ENCODE measurements at regions not wholly inside any gene's neighbourhood (a gene's known extent, or its start where the extent isn't known, plus 50 kb on each side); places are given as distances from the start of the nearest gene placed in this dataset.
"Not testable (repeated sequence)": the region's sequence is repeated elsewhere in the genome, so short reads cannot be mapped to it uniquely, and the experiment has no call there.

DNA sequence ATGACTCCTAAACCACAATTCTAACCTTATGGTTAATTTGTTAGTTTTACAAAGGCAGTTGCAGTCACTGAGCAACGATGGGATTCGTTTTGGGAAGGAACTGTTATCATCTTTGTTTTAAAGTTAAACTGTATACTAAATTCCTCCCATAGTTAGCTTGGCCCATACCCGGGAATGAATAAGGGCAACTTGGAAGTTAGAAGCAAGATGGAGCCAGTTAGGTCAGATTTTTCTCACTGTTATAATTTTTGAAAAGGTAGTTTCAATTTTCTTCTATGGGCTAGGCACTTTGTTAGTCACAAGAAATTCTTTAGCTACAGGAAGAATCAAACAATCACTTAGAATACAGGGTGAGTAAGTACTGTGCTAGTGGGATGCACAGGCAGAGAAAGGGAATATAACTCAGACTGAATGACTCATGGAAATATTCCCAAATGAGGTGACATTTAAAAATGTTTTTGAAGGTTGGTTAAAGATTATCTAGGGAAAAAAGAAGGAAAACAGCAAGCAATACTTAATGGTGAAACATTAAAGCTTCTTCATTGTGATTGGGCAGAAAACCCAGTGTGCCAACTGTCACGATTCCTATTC, 153.6 kb downstream of the MAGEB17 start:
- no peak for DNase-seq (ENCODE audit: low read depth in 2 of 2)

DNA sequence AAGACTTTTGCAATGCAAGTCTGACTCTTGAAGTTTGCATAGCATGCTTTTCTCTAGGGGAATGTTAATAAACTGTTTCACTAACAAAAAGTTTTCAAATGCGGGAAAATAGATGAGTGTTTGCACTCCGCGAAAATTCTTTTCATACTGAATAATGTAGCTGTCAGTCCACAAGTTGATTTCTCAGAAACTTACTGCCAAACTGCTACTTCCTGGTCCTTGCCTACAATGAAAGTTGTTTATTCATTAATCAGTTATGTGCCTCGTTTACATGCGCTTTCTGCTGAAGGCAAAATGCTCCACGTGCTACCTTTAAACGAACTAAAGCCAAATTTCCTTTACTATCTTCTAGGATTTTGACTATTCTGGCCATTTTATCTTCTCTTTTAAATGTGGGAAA, 166.2 kb downstream of the MAGEB17 start:
- no peak for DNase-seq (ENCODE audit: low read depth in 2 of 2)

DNA sequence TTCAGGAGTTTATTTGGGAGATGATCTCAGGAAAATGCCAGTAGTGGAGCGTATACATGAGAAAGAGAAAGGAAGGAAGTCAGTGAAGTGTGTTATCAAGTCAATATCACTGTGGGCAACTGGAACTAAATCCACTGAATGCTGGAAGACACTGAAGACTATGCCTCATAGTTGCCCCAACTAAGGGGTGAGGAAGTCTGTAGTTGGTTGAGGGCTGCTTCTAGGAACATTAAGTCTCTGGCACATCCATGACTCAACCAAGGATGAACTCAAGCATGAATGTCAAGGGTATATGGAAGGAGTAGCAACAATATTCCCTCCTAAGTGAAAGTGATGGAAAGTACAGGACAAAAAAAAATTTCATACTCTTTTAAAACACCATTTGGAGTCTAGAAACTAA, 167.9 kb downstream of the MAGEB17 start:
- no peak for DNase-seq (ENCODE audit: low read depth in 2 of 2)

DNA sequence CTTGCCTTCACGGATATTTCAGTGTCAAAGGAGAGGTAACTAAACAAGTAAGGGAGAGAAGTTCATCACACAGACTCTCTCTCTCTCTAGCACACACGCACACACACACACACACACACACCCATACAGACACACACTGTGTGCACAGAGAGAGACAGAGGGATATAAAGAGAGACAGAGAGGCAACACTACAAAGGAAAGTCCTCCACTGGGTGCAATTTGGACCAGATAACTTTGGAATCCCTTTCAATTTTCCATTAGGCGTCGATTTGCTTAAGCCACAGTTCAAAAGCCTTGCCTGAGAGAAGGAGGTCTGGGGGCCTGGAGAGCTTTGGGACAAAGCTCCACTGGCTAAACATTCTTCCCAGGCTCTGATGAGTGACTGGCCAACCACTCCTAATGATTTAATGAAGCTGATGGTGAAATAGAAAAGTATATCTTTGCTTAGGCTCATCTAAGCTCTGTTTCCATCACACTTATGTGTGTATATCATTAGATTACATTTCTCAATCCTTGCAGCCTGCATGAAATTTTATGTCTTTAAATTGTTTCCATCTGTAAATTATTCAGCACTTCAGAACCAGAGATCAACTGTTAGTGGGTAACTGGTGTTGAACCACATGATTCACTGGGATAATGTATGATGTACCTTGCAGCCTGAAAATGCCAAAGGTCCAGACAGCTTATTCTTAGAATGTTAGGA, 180.8 kb downstream of the MAGEB17 start:
- no peak for DNase-seq (ENCODE audit: low read depth in 2 of 2)

DNA sequence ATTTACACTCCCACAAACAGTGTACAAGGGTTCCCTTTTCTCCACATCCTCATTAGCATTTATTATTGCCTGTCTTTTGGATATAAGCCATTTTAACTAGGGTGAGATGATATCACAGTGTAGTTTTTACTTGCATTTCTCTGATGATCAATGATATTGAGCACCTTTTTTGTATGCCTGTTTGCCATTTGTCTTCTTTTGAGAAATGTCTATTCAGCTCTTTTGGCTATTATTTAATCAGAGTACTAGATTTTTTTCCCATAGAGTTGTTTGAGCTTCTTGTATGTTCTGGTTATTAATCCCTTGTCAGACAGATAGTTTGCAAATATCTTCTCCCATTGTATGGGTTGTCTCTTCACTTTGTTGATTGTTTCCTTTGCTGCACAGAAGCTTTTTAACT, 190.6 kb downstream of the MAGEB17 start:
- no peak for DNase-seq (ENCODE audit: low read depth in 2 of 2)

DNA sequence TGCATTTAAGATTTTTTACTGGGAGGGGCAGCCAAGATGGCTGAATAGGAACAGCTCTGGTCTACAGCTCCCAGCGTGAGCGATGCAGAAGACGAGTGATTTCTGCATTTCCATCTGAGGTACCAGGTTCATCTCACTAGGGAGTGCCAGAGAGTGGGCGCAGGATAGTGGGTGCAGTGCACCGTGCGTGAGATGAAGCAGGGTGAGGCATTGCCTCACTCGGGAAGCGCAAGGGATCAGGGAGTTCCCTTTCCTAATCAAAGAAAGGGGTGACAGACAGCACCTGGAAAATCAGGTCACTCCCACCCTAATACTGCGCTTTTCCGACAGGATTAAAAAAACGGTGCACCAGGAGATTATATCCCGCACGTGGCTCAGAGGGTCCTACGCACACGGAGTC, 192.8 kb downstream of the MAGEB17 start:
- DNase-seq (ENCODE audit: low read depth in 2 of 2): not testable (repeated sequence)

DNA sequence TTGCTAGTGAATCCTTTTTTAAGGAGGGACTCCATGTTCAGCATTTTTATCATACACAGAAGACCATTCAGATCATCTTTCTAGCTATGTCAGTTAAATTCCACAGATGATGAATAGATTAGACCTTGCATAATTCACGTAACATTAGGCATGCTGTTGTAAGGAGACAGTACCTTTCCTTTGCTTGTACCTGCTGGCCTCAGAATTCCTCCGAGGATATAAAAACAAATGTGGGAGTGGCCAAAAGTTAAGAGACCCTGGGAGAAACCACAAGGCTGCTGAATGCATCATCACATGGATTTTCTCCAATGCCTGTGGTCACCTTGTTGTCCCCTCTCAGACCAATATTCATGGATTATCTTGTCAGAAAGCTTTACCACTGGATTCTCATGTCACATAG, 201.4 kb downstream of the MAGEB17 start:
- no peak for DNase-seq (ENCODE audit: low read depth in 2 of 2)

DNA sequence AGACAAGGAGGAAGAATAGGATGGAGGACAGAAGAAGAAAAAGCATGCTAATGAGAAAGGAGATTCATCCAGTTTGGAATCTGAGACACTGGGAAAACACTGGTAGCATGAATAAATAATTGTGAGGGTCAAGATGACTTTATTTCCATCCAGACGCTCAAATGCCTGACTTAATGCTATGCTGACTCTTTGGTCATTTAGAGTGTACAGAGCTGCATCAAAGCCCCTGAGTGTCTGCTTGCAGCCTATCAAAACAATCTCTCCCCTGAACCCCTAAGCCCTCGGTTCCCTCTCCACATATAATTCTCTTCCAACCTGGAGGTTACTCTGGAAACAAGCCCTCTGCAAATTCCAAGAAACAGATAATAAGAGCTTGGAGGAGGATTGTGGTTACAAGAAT, 208.8 kb downstream of the MAGEB17 start:
- DNase-seq (ENCODE audit: low read depth in 2 of 2): no peak

DNA sequence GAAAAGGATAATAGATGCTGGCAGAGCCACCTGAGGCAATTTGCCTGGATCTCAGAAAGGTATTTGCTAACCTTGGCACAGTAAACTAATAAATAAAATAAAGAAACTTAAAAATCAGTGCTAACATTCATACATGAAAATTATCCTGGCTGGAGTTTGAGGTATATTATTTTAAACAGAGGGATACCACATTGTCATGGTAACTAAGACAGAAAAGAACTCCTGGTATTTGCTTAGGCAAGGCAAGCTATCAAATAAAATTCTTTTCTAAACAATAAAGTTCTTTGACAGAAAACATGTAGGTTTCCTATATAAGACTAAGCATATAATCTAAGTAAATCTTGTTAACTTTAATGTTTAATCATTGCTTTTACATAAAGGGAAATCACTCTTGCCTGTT, 218.8 kb downstream of the MAGEB17 start:
- no peak for DNase-seq (ENCODE audit: low read depth in 2 of 2)

DNA sequence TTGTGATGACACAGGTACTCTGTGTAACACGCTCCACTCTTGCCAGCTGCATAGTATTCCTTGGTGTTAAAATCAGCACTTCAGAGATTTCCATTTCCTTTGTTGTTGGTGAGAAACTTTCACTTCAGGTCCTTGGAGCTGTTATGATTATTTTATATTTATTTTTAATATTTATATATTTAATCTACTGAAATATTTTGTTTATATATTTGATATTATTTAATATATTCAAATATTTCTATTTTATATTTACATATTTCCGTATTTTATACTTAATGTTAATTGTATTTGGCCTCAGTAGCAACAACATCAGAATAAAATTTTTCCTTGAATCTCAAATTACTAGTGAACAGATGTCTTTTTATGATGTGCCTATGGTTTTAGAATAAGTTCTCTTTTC, 225.3 kb downstream of the MAGEB17 start:
- DNase-seq (ENCODE audit: low read depth in 2 of 2): no peak

DNA sequence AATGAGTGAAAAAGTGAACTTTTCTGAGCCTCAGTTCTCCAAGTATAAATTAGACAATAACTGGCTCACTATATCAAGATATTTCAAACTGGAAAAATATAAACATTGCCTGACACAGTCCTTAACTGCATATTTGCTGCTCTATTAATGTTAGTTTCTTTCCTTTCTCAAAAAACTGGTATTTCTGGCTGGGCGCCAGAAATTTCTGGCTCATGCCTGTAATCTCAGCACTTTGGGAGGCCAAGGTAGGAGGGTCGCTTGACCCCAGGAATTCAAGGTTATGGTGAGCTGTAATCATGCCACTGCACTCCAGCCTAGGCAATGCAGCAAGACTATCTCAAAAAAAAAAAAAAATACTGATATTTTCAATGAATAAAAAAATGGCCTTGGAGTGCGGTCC, 227.0 kb downstream of the MAGEB17 start:
- no peak for DNase-seq (ENCODE audit: low read depth in 2 of 2)

DNA sequence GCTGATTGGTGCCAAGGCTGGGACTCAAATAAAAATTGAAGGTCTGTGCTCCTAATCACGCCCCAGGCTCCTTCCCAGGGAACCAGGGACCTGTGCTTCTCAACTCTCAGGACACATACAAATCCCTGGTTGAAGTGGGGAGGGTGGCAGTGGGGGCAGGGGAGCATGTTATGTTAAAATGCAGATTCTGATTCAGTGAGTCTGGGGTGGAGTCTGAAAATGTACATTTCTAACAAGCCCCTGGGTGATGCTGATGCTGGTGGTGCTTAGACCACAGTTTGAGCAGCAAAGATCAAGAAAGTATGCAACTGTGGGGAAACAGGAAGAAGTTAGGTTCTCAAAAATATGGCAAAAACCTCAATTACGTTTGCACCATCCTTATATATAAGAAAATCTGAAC, 236.5 kb downstream of the MAGEB17 start:
- no peak for DNase-seq (ENCODE audit: low read depth in 2 of 2)

DNA sequence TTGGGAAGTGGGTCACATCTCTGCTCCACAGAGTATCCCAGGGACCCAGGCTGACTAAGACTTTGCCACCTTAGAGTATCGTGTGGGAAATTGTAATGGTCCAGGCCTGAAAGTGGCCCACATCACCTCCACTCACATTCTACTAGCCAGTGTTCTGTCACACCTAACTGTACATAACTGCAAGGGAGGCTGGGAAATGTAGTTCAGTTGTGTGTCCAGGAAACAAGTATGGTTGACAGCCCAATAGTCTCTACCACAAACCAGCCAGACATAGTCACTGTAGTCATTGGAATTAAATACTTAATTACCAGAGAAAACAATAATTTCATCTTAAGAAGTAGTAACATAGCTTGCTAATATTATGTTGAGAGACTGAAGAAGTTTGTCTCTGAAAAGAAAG, 233.4 kb upstream of the S100G start:
- DNase-seq (ENCODE audit: low read depth in 2 of 2): no peak

DNA sequence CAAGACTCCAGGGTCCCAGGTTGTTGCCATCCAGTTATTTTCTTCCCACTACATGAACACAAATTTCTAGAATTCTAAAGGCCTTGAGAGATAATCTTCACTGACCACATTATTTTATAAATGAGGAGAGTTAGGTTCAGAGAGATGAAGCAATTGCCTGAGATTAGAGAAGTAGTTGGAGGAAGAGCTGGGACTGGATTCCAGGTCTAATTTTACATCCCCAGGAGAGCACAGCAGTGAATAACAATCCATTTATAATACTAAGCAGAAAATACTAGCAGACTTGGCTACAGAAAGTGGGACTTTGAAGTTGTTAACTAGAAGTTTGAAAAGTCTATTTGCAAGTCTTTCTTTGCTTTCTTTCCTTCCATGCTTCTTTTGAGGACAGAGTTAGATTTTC, 231.3 kb upstream of the S100G start:
- no peak for DNase-seq (ENCODE audit: low read depth in 2 of 2)

DNA sequence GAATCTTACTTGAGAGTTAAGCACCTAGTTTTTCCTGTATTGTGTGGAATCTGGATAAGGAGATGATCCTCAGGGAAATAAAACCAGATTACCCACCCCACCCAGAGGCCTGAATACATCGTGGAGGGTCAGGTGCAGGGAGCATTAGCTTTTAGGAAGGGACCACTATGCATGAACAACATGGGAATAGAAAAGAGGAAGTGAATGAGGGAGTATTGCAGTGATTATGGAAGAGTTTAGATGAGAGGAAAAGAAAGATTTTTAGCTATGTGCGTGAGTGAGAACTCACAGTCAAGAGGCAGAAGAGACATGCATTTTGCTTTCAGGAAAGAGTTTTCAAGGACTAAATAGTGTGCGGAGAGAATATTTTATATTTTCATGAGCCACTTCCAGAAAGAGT, 222.3 kb upstream of the S100G start:
- DNase-seq (ENCODE audit: low read depth in 2 of 2): no peak

DNA sequence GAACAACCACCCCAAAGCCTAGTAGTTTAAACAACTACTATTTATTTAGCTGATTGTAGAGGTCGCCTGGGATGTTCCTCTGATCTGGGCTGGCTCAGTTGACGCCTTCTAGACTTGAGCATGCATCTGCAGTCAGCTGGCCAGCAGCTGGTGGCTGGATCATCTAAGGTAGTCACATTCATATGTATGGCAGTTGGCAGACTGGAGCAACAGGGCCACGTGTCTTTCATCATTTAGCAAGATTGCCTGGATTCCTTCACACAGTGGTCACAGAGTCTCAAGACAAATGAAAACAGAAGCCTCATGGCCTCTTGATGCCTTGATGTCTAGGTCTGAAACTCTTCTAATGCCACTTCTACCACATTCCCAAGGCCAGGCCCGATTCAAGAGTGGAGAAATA, 220.6 kb upstream of the S100G start:
- no peak for DNase-seq (ENCODE audit: low read depth in 2 of 2)

DNA sequence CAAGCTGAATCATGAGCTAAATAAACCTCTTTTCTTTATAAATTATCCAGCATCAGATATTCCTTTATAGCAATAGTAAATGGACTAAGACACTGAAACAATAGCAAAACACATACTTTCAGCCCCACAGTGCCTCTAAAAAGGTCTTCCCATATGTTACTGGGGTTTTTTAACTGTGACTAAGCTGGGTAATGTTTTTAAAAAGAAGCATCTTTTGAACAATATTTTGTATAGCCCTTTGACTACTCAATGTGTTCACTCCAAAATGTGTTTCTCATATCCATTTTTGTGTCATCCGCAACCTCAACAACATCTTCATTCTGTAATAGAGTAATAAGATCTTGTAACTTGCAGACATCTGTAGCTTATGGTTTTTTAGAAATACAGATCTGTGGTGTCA, 218.7 kb upstream of the S100G start:
- DNase-seq (ENCODE audit: low read depth in 2 of 2): no peak

DNA sequence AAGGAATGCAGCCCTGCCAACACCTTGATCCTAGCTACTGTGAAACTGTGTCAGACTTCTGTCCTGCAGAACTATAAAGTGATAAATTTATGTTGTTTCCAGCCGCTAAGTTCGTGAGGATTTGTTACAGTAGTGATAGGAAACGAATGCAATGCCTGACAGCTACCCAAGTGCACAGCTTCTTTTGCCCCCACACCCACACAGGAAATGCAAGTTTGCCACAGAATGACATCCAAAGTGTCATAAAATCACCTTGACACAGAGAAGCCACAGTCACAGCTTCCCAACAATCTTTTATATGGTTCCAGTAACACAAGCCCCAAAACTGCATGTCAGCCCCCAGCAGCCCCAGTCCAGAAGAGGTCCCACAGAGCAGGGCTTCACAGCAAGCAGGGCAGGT, 216.9 kb upstream of the S100G start:
- DNase-seq (ENCODE audit: low read depth in 2 of 2): no peak

DNA sequence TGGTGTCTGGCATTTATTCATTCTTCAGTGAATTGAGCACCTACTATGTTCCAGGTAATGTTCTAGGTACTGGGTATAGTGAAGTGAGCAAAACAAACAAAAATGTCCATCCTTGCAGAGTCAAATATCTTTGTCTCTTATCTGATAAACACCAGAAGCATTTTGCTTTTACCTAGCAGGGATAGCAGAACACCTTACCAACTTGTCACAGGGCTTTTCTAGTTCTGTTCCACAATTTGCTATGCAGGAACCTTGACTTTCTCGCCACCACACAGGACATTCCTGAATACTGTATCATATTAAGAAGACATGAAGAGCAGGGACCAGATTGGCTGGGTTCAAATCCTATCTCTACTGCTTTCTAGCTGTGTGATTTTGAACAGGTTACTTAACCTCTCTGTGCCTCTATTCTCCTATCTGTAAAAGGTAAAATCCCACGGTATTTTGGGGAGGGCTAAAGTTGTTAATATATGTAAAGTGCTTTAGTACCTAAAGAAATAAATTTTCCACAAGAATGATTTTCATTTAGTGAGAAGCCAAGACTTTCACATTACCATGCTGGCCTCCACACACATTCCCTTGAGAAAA, 214.5 kb upstream of the S100G start:
- DNase-seq (ENCODE audit: low read depth in 2 of 2): no peak

DNA sequence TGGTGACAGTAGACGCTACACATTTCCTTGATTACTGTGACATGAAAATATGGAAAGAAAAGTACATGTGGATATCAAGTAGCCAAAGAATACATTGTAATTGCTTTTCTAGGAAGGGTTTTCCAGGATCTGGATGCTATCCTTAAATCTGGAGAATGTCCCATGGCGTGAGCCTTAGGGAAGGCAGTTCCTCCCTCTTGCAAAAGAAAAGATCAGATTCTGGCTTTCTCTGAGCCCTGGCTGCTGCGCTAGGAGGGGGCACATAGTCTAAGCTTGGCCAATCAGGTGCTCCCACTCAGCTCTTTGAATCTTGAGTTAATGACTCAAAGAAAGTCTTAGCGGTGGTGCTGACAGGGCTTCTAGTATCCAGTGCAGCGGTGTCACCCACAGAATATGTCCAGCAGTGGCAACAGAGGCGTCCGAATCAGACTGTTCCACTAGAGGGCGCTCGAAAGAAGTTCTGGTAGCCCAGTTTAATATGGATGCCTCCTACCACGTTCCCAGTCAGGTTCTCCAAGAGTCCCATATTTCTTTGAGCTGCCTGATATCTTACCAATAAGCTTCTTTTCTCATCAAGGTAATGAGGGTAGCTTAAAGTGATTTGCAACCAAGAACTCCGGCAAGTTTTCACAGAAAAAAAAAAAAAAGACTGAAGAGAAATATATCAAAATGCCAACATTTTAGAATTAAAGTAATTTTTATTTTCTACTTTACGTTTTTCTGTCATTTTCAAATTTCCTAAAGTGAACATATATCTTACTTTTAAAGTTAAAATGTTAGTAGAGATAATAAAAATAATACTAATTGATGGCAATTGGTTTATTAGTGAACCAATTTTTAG, 213.4 kb upstream of the S100G start:
- peak; percentile 9 to 26 for DNase-seq (ENCODE audit: low read depth in 2 of 2)

DNA sequence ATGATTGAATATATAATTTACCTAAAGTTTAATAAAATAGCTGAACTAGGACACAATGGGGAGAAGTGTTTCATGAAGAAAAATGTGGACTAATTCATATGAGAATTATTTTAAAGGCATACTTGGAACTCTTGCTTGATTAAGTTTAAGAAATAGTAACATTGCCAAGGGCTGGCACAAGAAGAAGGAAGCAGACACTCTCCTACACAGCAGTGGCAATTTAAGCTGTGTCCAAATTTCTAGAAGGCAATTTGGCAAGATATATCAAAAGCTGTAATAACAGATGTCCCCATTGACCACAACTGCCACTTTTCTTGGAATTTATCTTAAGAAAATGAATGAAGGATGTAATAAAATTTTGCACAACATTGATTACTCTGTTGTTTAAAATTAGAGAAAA, 209.5 kb upstream of the S100G start:
- DNase-seq (ENCODE audit: low read depth in 2 of 2): no peak

DNA sequence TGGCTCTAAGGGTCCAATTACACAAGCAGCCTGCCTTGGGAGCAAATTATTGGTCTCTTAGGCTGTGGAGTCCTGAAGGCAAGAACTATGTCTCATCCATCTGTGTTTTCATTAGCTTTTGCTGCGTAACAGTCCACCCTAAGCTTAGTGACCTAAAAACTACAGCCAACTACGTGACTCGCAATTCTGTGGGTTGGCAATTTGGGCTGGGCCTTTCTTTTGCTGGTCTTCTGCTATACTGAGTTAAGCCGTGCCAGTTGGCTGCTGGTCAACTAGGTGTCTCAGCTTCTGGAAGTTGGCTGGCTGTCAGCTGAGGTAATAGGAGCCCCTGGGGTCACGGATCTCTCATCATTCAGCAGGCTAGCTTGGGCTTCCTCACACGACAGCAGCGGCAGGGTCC, 205.6 kb upstream of the S100G start:
- DNase-seq (ENCODE audit: low read depth in 2 of 2): no peak

All from stimulated activated CD8-positive, alpha-beta memory T cell treated with anti-CD3 and anti-CD28 coated beads, Interleukin-2, amount 100 ng/mL, for 1 hour (primary cell).